ACHN (cell line): ENCODE measurements at regions not wholly inside any gene's neighbourhood (a gene's known extent, or its start where the extent isn't known, plus 50 kb on each side); places are given as distances from the start of the nearest gene placed in this dataset.

Source experiments
- DNase-seq: peaks from one replicate; pipeline ENCODE4 v3.0.0-alpha.2; 2015
- in situ Hi-C: cut with HindIII; loops from 2 replicates; pipeline ENCODE4 v1.10.0; 2017; ENCODE audit warnings: low sequenced_read_pairs, low pct_ligation_motif_present, low pct_unique_long_range_greater_than_20kb

GRCh38 chr14:105837349-105838063, 311.1 kb downstream of the TMEM121 start:
- DNase-seq: no peak
- in situ Hi-C loops: no loop called here

GRCh38 chr14:105838107-105838506, 311.7 kb downstream of the TMEM121 start:
- DNase-seq: no peak
- in situ Hi-C loops: no loop called here

DNA sequence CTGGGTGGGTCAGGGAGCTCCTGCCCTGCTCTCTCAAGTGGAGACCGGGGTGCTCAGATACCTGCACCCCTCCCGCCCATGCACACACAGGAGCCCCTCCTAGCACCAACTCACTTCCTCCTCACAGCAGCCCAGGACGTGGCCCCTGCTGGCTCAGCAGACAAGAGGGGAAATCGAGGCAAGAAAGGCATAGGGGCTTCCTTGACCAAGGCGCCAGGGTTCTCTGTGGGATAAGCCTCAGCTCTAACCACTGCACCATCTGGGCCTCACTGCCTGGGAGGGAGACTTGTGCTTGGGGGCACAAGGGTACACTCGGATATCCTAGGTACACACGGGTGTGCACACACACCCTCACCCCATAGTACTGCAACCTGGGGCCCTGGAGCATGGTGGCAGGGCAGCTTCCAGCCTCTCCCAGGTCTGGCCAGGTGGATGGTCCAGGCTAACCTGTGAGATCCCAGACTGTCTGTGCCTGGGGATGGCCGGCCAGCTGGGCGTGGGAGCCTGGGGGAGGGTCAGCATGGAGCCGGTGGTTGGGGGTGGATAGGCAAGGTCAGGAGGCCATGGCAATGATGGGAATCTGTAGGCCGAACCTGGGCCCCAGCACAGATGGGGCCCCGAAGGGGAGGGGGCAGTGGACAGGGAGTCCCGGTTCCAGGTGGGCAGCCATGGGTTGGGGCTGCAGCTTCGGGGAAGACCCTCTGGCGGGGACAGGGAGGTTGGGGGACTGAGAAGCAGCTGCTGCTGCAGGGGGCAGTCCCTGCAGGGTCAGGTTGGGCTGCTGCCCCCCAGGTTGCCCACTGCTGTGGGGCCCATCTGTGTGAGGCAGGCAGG, 312.4 kb downstream of the TMEM121 start:
- in situ Hi-C loops: no loop called here
- no peak for DNase-seq

DNA sequence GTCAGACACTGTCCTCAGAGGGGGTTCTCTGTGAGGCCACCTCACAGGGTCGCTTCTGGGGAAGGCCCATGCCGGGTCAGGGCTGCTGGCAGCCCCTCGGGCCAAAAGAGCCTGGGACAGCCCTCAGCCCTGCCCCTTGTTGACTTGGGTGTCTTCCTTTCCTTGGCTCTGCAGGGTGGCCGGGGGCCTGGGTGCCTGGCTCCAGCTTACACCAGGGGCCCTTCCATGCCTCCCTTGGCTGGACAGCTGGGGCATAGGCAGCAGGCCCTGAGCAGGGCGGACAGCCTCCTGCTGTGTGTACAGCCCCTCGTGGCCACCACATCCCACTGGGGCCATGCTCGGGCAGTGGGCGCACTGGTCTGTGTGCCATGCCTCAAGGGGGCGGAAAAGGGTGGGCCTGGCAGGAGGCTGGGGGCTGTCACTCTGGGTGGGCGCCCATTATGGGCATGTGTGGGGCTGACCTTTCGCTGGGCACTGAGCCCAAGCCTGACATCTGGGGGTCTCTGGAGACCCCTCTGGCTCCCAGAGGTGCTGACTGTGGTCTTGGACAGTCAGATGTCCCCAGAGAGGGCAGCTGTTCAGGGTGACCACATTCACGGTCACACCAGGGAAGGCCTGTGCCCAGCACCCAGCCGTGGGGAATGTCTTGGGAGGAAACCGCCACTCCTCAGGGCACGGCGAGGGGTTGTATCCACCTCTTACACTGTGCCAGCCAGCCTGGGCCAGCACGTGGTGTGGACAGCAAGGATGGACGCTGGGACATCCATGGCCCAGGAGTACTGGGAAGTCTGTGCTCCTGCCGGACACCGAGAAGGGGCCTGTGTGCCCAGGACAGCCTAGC, 313.3 kb downstream of the TMEM121 start:
- in situ Hi-C loops: no loop called here
- DNase-seq: no peak

DNA sequence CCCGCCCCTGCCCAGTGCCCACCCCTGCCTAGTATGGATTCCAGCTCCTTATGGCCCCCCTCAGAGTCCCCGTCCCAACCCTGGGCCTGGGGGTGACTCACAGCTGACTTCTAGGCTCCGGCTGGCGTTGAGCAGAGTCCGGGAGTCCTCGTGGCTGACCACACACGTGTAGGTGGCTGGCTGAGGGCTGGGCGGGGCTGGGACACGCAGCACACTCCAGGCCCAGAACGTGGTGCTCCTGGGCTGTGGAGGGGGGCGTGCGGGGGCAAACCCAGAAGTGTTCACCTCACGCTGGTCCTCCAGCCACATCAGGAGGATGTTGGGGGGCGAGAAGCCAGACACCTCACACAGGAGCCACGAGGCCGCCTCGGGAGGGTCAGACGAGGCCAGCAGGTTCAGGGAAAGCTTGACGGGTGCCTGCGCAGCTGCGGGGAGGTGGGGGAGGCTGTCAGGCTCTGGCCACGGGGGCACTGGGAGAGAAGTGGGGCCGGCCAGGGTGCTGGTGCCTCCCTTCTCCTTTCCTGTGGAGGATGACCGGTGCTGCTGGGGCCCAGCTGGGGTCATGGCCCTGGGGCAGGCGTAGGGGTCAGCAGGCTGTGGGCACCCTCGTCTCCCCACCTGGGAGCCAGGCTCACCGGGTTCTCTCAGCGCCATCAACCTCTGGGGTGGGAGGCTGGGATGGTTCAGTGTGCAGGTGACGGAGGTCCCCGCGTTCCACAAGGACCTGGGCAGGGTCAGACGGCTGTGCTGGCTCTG, 314.1 kb downstream of the TMEM121 start:
- in situ Hi-C loops: no loop called here
- no peak for DNase-seq

- DNase-seq: no peak
- in situ Hi-C loops: no loop called here
Observed at GRCh38 chr14:105841022-105842009, 314.9 kb downstream of the TMEM121 start.

DNA sequence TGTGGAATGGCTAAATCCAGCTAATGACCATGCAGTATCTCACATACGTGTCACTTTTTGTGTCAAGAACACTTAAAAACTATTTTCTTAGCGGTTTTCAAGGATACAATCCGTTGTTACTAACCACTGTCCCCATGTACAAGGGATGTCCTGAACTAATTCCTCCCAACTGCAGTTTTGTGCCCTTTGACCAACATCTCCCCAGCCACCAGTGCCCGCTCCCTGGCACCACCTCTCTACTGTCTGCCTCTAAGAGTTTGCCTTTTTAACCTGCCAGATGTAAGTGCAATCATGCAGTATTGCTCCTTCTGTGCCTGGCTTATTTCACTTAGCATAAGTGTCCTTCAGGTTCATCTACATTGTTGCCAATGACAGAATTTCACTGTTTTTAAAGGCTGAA, 315.7 kb downstream of the TMEM121 start:
- in situ Hi-C loops: no loop called here
- no peak for DNase-seq

GRCh38 chr14:105843444-105844046, 317.2 kb downstream of the TMEM121 start:
- in situ Hi-C loops: no loop called here
- no peak for DNase-seq

DNA sequence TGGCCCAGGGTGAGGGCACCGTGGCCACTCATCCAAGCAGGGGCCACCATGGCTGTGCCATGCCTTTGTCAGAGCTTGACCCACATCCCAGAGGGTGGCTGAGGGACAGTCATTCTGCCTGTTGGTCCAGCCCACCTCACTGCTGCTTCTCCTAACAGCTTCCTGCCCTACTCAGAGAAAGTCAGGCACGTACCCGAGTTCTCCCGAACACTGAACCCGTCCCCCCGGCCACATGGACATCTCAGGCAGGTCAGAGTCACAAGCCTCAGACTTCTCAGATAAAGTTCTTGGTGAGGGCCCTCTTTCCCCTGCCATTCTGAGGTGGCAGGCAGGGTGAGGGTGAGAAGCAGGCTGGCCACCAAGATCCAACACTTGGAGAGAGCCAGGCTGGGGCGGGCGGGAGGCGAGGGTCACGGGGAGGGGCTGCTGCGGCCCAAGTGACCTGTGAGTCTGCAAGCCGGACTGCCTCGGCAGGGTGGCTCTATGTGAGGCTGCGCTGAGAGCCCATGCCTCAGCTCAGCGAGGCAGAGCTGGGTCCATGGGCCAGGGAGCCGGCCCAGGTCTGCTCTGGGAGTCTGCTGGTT, 317.8 kb downstream of the TMEM121 start:
- in situ Hi-C loops: no loop called here
- DNase-seq: no peak

DNA sequence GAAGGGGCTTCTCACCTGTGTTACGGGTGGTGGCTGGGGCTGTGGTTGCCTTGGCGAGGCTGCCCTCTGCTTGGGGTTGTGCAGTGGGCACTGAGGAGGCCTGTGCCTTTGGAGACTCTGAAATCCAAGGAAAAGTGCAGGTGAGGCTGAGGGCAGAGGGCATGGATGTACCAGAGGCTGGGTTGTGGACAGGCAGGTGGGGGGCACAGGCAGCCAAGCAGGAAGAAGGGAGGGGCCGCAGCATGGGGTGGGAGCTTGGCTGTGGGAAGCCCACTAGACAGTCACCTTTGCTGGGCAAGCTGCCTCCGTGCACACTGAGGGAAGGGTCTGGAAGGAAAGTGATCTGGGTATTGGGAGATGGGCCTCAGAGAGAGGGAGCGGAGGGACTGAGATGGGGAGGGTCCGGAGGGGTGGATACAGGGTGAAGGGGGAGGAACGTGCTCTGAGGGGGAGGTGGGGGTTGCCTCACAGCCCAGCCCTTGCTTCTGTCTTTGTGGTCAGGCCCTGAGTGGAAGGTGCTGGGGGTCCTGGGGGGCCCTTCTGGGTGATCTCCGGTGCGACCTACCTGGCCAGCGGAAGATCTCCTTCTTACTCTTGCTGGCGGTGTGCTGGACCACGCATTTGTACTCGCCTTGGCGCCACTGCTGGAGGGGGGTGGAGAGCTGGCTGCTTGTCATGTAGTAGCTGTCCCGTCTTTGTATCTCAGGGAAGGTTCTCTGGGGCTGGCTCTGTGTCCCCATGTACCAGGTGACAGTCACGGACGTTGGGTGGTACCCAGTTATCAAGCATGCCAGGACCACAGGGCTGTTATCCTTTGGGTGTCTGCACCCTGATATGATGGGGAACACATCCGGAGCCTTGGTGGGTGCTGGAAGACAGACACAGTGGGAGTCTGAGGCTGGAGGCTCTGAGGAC, 318.7 kb downstream of the TMEM121 start:
- no peak for DNase-seq
- in situ Hi-C loops: no loop called here

GRCh38 chr14:105845725-105846309, 319.4 kb downstream of the TMEM121 start:
- in situ Hi-C loops: no loop called here
- no peak for DNase-seq

- no peak for DNase-seq
- in situ Hi-C loops: no loop called here
Observed at GRCh38 chr14:105846312-105846711, 319.9 kb downstream of the TMEM121 start.

DNA sequence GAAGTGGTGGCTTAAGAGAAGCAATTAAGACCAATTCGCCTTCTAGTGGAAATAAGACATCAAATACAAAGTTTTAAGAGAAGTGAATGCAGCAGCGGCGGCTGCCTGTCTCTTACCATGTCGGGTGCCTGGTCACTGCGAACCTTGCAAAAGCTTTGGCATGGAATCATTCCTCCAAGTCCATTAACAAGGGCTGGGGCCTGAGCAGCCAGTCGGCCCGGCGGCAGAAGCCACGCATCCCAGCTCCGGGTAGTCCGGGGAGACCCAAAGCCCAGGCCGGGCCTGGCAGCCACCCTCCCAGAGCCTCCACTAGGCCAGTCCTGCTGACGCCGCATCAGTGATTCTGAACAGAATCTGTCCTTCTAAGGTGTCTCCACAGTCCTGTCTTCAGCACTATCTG, 321.0 kb downstream of the TMEM121 start:
- no peak for DNase-seq
- in situ Hi-C loops: no loop called here

DNA sequence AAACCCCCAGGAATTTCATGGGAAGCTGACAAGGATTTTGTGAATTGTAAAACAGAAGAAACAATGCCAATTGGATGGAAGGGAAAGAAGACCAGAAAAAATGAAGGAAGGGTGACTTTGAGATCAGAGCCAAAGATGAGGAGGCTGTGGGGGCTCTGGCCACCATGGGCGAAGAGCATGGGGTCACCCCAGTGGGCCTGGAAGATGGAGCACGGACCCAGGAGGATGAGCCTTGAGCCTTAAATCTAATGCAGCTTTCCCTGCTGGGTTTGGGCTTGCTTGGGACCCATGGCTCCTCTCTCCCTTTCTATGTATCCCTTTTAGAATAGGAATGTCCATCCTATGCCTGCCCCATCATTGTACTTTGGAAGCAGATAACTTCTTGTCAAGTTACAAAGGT, 322.2 kb downstream of the TMEM121 start:
- in situ Hi-C loops: no loop called here
- no peak for DNase-seq

DNA sequence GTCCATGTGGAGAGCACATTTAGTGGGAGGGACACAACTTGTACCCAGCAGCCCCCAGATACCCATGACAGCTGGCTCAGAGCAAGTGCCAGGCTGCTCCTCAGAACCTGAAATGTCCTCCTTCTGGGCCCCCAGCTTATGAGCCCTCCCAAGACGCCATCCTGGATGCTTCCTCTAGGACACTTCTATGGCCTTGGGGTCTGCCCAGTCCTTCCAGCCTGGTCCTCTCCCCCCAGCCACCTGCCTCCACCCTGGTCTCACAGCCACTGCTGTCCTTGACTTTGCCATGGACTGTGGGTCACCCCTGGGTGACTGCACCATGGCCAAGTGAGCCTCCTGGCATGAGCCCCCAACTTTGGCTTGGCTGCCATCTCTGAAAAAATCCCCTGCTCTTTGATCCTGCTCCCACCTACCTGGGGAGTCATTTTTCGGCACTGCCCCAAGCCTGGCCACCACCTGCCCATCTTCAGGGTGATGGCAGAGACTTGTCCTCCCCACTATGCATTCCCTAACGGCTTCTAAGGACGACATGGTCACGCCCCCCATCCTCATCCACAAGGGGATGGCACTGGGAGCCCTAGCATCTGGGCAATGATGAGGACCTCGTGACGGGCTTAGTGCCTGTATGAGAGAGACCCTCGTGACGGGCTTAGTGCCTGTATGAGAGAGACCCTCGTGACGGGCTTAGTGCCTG, 323.7 kb downstream of the TMEM121 start:
- in situ Hi-C loops: no loop called here
- DNase-seq: no peak
